Mammary epithelial cell (primary cell): ENCODE measurements at regions not wholly inside any gene's neighbourhood (a gene's known extent, or its start where the extent isn't known, plus 50 kb on each side); places are given as distances from the start of the nearest gene placed in this dataset.

Source experiments
- EZH2 ChIP-seq: IDR thresholded peaks from 2 replicates; pipeline ENCODE4 v1.6.1; 2012; ENCODE audit warnings: low read length, inconsistent platforms, borderline replicate concordance
- TF ChIP-seq, protein P1 (sequence below), 2 donors: IDR thresholded peaks in 1 of 2; conservative IDR thresholded peaks in 1 of 2; 2 replicates each; pipeline ENCODE4 v1.5.1; 2011 to 2012; ENCODE audit warnings: inconsistent platforms in 2 of 2, low read length in 2 of 2, mild to moderate bottlenecking in 2 of 2, control low read depth in 1 of 2, low read depth in 1 of 2; ENCODE audit not compliant: insufficient read depth in 1 of 2; ENCODE audit errors: extremely low read depth in 1 of 2

DNA sequence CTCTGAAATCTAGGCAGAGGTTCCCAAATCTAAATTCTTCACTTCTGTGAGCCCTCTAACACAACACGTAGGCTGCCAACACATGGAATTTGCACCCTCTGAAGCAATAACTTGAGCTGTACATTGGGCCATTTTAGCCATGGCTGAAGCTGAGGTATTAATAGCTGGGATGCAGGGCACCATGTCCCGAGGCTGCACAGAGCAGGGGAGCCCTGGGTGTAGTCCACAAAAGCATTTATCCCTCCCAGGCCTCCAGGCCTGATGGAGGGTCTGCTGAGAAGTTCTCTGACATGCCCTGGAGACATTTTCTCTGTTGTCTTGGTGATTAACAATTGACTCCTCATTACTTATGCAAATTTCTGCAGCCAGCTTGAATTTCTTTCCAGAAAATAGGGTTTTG lies 127.9 kb downstream of the PABPC4L start:
- TF ChIP-seq, protein P1, sequence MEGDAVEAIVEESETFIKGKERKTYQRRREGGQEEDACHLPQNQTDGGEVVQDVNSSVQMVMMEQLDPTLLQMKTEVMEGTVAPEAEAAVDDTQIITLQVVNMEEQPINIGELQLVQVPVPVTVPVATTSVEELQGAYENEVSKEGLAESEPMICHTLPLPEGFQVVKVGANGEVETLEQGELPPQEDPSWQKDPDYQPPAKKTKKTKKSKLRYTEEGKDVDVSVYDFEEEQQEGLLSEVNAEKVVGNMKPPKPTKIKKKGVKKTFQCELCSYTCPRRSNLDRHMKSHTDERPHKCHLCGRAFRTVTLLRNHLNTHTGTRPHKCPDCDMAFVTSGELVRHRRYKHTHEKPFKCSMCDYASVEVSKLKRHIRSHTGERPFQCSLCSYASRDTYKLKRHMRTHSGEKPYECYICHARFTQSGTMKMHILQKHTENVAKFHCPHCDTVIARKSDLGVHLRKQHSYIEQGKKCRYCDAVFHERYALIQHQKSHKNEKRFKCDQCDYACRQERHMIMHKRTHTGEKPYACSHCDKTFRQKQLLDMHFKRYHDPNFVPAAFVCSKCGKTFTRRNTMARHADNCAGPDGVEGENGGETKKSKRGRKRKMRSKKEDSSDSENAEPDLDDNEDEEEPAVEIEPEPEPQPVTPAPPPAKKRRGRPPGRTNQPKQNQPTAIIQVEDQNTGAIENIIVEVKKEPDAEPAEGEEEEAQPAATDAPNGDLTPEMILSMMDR (conservative IDR thresholded peaks at IDR 0.05 in 1 of 2, IDR thresholded peaks at IDR 0.05 in 1 of 2; ENCODE audit: extremely low read depth in 1 of 2, insufficient read depth in 1 of 2, low read depth in 1 of 2, low read length in 2 of 2) = no peak
- TF ChIP-seq EZH2 = no peak
